Testis (tissue), 2 donors: ENCODE measurements at regions not wholly inside any gene's neighbourhood (a gene's known extent, or its start where the extent isn't known, plus 50 kb on each side); places are given as distances from the start of the nearest gene placed in this dataset.

Source experiments
- CTCF ChIP-seq, 3 experiments: fragments of 450-650 bp in 2 of 3; fragments of 200-600 bp in 1 of 3; sonication (generic) in 1 of 3; IDR thresholded peaks; one replicate each; pipeline ENCODE4 v1.5.1; 2016 to 2019; ENCODE audit warnings: antibody characterized with exemption in 3 of 3, mild to moderate bottlenecking in 2 of 3, moderate library complexity in 1 of 3
- POLR2A ChIP-seq: fragments of 450-650 bp; IDR thresholded peaks from one replicate; pipeline ENCODE4 v1.6.1; 2017; ENCODE audit warnings: antibody characterized with exemption, mild to moderate bottlenecking, moderate library complexity

GRCh38 chr18:4721545-4721944 lies 266.4 kb upstream of the DLGAP1 start:
- no peak for TF ChIP-seq CTCF (IDR thresholded peaks at IDR 0.05)
- no peak for TF ChIP-seq POLR2A
